ENCODE measurements at regions not wholly inside any gene's neighbourhood (a gene's known extent, or its start where the extent isn't known, plus 50 kb on each side); places are given as distances from the start of the nearest gene placed in this dataset.
"Not testable (repeated sequence)": the region's sequence is repeated elsewhere in the genome, so short reads cannot be mapped to it uniquely, and the experiment has no call there.

GRCh38 chrX:67050760-67051159, 411.9 kb upstream of the EDA2R start:
- DNase-seq, result no peak
- no peaks in the 10 kb centered on the region for H3K9me2 ChIP-seq (replicated peaks; ENCODE audit: insufficient read depth, low read length)

GRCh38 chrX:67044866-67045265, 406.0 kb upstream of the EDA2R start:
- H3K9ac ChIP-seq (ENCODE audit: low read length), result no peak overlapping the region
- no peak overlapping the region for H3K4me3 ChIP-seq (ENCODE audit: low read length)
- no peak for DNase-seq

More at GRCh38 chrX:67050760-67051159, 411.9 kb upstream of the EDA2R start:
- Histone ChIP-seq H3K27me3 (ENCODE audit: low read length) (no peaks in the 10 kb centered on the region), H3K9ac (ENCODE audit: low read length) (no peak overlapping the region), H3K36me3 (ENCODE audit: insufficient read depth, low read length) (no peaks in the 10 kb centered on the region), H3K27ac (ENCODE audit: low read length) (no peak overlapping the region), H2AFZ (ENCODE audit: low read length) (no peak overlapping the region), H3K4me3 (ENCODE audit: low read length) (no peak overlapping the region), H3K79me2 (ENCODE audit: low read length) (no peaks in the 10 kb centered on the region), H4K20me1 (ENCODE audit: insufficient read depth, low read depth, low read length) (no peaks in the 10 kb centered on the region), H3K4me2 (ENCODE audit: low read depth, low read length, poor library complexity, severe bottlenecking) (no peak overlapping the region), H3K4me1 (ENCODE audit: low read length) (no peaks in the 10 kb centered on the region), H3K9me3 (ENCODE audit: low read length) (peaks cover 24% of the 10 kb centered on the region)

GRCh38 chrX:67044029-67044653, 405.3 kb upstream of the EDA2R start:
- H3K4me1 ChIP-seq (ENCODE audit: low read length), result no peaks in the 10 kb centered on the region
- no peak overlapping the region for H3K27ac ChIP-seq (ENCODE audit: low read length)
- DNase-seq, result no peak
- no peaks in the 10 kb centered on the region for H3K9me2 ChIP-seq (replicated peaks; ENCODE audit: insufficient read depth, low read length)
- H4K20me1 ChIP-seq (ENCODE audit: insufficient read depth, low read depth, low read length), result no peaks in the 10 kb centered on the region
- no peak overlapping the region for H2AFZ ChIP-seq (ENCODE audit: low read length)
- H3K79me2 ChIP-seq (ENCODE audit: low read length), result no peaks in the 10 kb centered on the region
- no peak overlapping the region for H3K4me2 ChIP-seq (ENCODE audit: low read depth, low read length, poor library complexity, severe bottlenecking)
- H3K36me3 ChIP-seq (ENCODE audit: insufficient read depth, low read length), result no peaks in the 10 kb centered on the region
- H3K9me3 ChIP-seq (ENCODE audit: low read length), result peaks cover 21% of the 10 kb centered on the region
- H3K9ac ChIP-seq (ENCODE audit: low read length), result no peak overlapping the region
- no peaks in the 10 kb centered on the region for H3K27me3 ChIP-seq (ENCODE audit: low read length)
- no peak overlapping the region for H3K4me3 ChIP-seq (ENCODE audit: low read length)

More at GRCh38 chrX:67044866-67045265, 406.0 kb upstream of the EDA2R start:
- no peak overlapping the region for H2AFZ ChIP-seq (ENCODE audit: low read length)
- H3K4me2 ChIP-seq (ENCODE audit: low read depth, low read length, poor library complexity, severe bottlenecking), result no peak overlapping the region
- no peaks in the 10 kb centered on the region for H3K4me1 ChIP-seq (ENCODE audit: low read length)
- no peaks in the 10 kb centered on the region for H3K79me2 ChIP-seq (ENCODE audit: low read length)
- no peaks in the 10 kb centered on the region for H3K27me3 ChIP-seq (ENCODE audit: low read length)
- no peaks in the 10 kb centered on the region for H3K36me3 ChIP-seq (ENCODE audit: insufficient read depth, low read length)
- no peaks in the 10 kb centered on the region for H3K9me2 ChIP-seq (replicated peaks; ENCODE audit: insufficient read depth, low read length)
- no peaks in the 10 kb centered on the region for H4K20me1 ChIP-seq (ENCODE audit: insufficient read depth, low read depth, low read length)
- peaks cover 21% of the 10 kb centered on the region for H3K9me3 ChIP-seq (ENCODE audit: low read length)
- H3K27ac ChIP-seq (ENCODE audit: low read length), result no peak overlapping the region

- Histone ChIP-seq H2AFZ (ENCODE audit: low read length) (no peak overlapping the region), H3K4me1 (ENCODE audit: low read length) (no peaks in the 10 kb centered on the region), H3K9me3 (ENCODE audit: low read length) (peaks cover 32% of the 10 kb centered on the region), H3K27me3 (ENCODE audit: low read length) (no peaks in the 10 kb centered on the region), H3K36me3 (ENCODE audit: insufficient read depth, low read length) (no peaks in the 10 kb centered on the region), H3K9me2 (replicated peaks; ENCODE audit: insufficient read depth, low read length) (no peaks in the 10 kb centered on the region), H3K4me3 (ENCODE audit: low read length) (no peak overlapping the region), H3K79me2 (ENCODE audit: low read length) (no peaks in the 10 kb centered on the region), H3K4me2 (ENCODE audit: low read depth, low read length, poor library complexity, severe bottlenecking) (no peak overlapping the region), H3K27ac (ENCODE audit: low read length) (no peak overlapping the region), H3K9ac (ENCODE audit: low read length) (no peak overlapping the region), H4K20me1 (ENCODE audit: insufficient read depth, low read depth, low read length) (no peaks in the 10 kb centered on the region)
- no peak for DNase-seq
Measured at GRCh38 chrX:67004451-67004850, 365.6 kb upstream of the EDA2R start.

- Histone ChIP-seq H3K9me2 (replicated peaks; ENCODE audit: insufficient read depth, low read length) (no peaks in the 10 kb centered on the region), H3K27me3 (ENCODE audit: low read length) (no peaks in the 10 kb centered on the region), H3K36me3 (ENCODE audit: insufficient read depth, low read length) (no peaks in the 10 kb centered on the region), H3K9me3 (ENCODE audit: low read length) (peaks cover 13% of the 10 kb centered on the region), H4K20me1 (ENCODE audit: insufficient read depth, low read depth, low read length) (no peaks in the 10 kb centered on the region), H3K4me2 (ENCODE audit: low read depth, low read length, poor library complexity, severe bottlenecking) (no peak overlapping the region), H3K27ac (ENCODE audit: low read length) (no peak overlapping the region), H3K4me1 (ENCODE audit: low read length) (no peaks in the 10 kb centered on the region), H3K79me2 (ENCODE audit: low read length) (no peaks in the 10 kb centered on the region), H3K9ac (ENCODE audit: low read length) (no peak overlapping the region), H2AFZ (ENCODE audit: low read length) (no peak overlapping the region), H3K4me3 (ENCODE audit: low read length) (no peak overlapping the region)
- no peak for DNase-seq
Measured at GRCh38 chrX:66994729-66995128, 355.9 kb upstream of the EDA2R start.

- not testable (repeated sequence) for DNase-seq; H3K79me2 ChIP-seq (ENCODE audit: low read length); H4K20me1 ChIP-seq (ENCODE audit: insufficient read depth, low read depth, low read length); H3K27me3 ChIP-seq (ENCODE audit: low read length); H3K4me1 ChIP-seq (ENCODE audit: low read length); H3K4me3 ChIP-seq (ENCODE audit: low read length); H3K9me2 ChIP-seq (replicated peaks; ENCODE audit: insufficient read depth, low read length); H3K27ac ChIP-seq (ENCODE audit: low read length); H2AFZ ChIP-seq (ENCODE audit: low read length); H3K9ac ChIP-seq (ENCODE audit: low read length); H3K4me2 ChIP-seq (ENCODE audit: low read depth, low read length, poor library complexity, severe bottlenecking); H3K36me3 ChIP-seq (ENCODE audit: insufficient read depth, low read length)
- H3K9me3 ChIP-seq (ENCODE audit: low read length), result peaks cover 12% of the 10 kb centered on the region
Measured at GRCh38 chrX:66992077-66992476, 353.2 kb upstream of the EDA2R start.

GRCh38 chrX:66988331-66988730, 349.5 kb upstream of the EDA2R start:
- no peak overlapping the region for H3K9ac ChIP-seq (ENCODE audit: low read length)
- DNase-seq, result no peak
- no peaks in the 10 kb centered on the region for H3K4me1 ChIP-seq (ENCODE audit: low read length)
- H3K27me3 ChIP-seq (ENCODE audit: low read length), result no peaks in the 10 kb centered on the region
- no peaks in the 10 kb centered on the region for H4K20me1 ChIP-seq (ENCODE audit: insufficient read depth, low read depth, low read length)
- H2AFZ ChIP-seq (ENCODE audit: low read length), result no peak overlapping the region
- H3K79me2 ChIP-seq (ENCODE audit: low read length), result no peaks in the 10 kb centered on the region
- H3K4me2 ChIP-seq (ENCODE audit: low read depth, low read length, poor library complexity, severe bottlenecking), result no peak overlapping the region
- no peaks in the 10 kb centered on the region for H3K36me3 ChIP-seq (ENCODE audit: insufficient read depth, low read length)
- H3K27ac ChIP-seq (ENCODE audit: low read length), result no peak overlapping the region
- H3K4me3 ChIP-seq (ENCODE audit: low read length), result no peak overlapping the region
- H3K9me2 ChIP-seq (replicated peaks; ENCODE audit: insufficient read depth, low read length), result no peaks in the 10 kb centered on the region
- H3K9me3 ChIP-seq (ENCODE audit: low read length), result peaks cover 26% of the 10 kb centered on the region

- DNase-seq, result no peak
- H3K27me3 ChIP-seq (ENCODE audit: low read length), result no peaks in the 10 kb centered on the region
- no peaks in the 10 kb centered on the region for H3K4me1 ChIP-seq (ENCODE audit: low read length)
- no peak overlapping the region for H3K4me2 ChIP-seq (ENCODE audit: low read depth, low read length, poor library complexity, severe bottlenecking)
- H3K9me2 ChIP-seq (replicated peaks; ENCODE audit: insufficient read depth, low read length), result no peaks in the 10 kb centered on the region
- no peak overlapping the region for H3K4me3 ChIP-seq (ENCODE audit: low read length)
- H3K27ac ChIP-seq (ENCODE audit: low read length), result no peak overlapping the region
- H3K9ac ChIP-seq (ENCODE audit: low read length), result no peak overlapping the region
- H4K20me1 ChIP-seq (ENCODE audit: insufficient read depth, low read depth, low read length), result no peaks in the 10 kb centered on the region
- no peak overlapping the region for H2AFZ ChIP-seq (ENCODE audit: low read length)
- H3K79me2 ChIP-seq (ENCODE audit: low read length), result no peaks in the 10 kb centered on the region
- peaks cover 25% of the 10 kb centered on the region for H3K9me3 ChIP-seq (ENCODE audit: low read length)
- no peaks in the 10 kb centered on the region for H3K36me3 ChIP-seq (ENCODE audit: insufficient read depth, low read length)
Measured at GRCh38 chrX:66961665-66962064, 322.8 kb upstream of the EDA2R start.
